Nephron progenitor cell (in vitro differentiated cells): ENCODE measurements at regions not wholly inside any gene's neighbourhood (a gene's known extent, or its start where the extent isn't known, plus 50 kb on each side); places are given as distances from the start of the nearest gene placed in this dataset.
A peak's percentile ranks its signal among the peaks of the same experiment; 100 is the strongest.
"Not testable (repeated sequence)": the region's sequence is repeated elsewhere in the genome, so short reads cannot be mapped to it uniquely, and the experiment has no call there.

Source experiments
- DNase-seq: peaks from one replicate; pipeline ENCODE4 v3.0.0; 2021
- H3K27ac Mint-ChIP-seq: 2 replicates; pipeline ENCODE4 v1.8.0; 2021; ENCODE audit warnings: mild to moderate bottlenecking, moderate library complexity, mixed read lengths
- H3K27me3 Mint-ChIP-seq: 2 replicates; pipeline ENCODE4 v1.8.0; 2021; ENCODE audit warnings: mild to moderate bottlenecking, low read depth, mixed read lengths; ENCODE audit not compliant: poor library complexity
- H3K36me3 Mint-ChIP-seq: 2 replicates; pipeline ENCODE4 v1.8.0; 2021; ENCODE audit warnings: low read depth, mixed read lengths
- H3K4me1 Mint-ChIP-seq: 2 replicates; pipeline ENCODE4 v1.8.0; 2021; ENCODE audit warnings: mixed read lengths
- H3K4me3 Mint-ChIP-seq: 2 replicates; pipeline ENCODE4 v1.8.0; 2021; ENCODE audit warnings: mild to moderate bottlenecking, moderate library complexity, mixed read lengths
- H3K9me3 Mint-ChIP-seq: 2 replicates; pipeline ENCODE4 v1.8.0; 2021; ENCODE audit warnings: mild to moderate bottlenecking, moderate library complexity, mixed read lengths
- TF ChIP-seq, protein P1 (sequence below): fragments of 200-600 bp; sonication (generic); IDR thresholded peaks from 2 replicates; pipeline ENCODE4 v1.5.0; 2021; ENCODE audit warnings: antibody characterized with exemption

DNA sequence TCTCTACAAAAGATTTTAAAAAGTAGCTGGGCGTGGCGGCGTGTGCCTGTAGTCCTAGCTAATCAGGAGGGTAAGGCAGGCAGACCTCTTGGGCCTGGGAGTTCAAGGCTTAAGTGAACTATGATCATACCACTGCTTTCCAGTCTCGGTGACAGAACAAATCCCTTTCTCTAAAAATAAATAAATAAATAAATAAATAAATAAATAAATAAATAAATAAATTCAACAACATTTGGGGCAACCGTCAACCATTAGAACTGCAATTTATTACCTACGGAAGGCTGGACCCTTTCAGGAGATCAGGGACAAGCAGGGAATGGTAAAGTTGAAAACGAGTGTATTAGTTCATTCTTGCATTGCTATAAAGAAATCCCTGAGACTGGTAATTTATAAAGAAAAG lies 136.2 kb upstream of the USP9X start:
- DNase-seq, result no peak
- Mint-ChIP-seq H3K9me3 (peaks cover 51% of the 10 kb centered on the region), H3K27me3 (peaks cover 10% of the 10 kb centered on the region), H3K27ac (no peak overlapping the region), H3K4me3 (no peak overlapping the region), H3K36me3 (no peaks in the 10 kb centered on the region), H3K4me1 (peaks cover 10% of the 10 kb centered on the region)
- TF ChIP-seq, protein P1, sequence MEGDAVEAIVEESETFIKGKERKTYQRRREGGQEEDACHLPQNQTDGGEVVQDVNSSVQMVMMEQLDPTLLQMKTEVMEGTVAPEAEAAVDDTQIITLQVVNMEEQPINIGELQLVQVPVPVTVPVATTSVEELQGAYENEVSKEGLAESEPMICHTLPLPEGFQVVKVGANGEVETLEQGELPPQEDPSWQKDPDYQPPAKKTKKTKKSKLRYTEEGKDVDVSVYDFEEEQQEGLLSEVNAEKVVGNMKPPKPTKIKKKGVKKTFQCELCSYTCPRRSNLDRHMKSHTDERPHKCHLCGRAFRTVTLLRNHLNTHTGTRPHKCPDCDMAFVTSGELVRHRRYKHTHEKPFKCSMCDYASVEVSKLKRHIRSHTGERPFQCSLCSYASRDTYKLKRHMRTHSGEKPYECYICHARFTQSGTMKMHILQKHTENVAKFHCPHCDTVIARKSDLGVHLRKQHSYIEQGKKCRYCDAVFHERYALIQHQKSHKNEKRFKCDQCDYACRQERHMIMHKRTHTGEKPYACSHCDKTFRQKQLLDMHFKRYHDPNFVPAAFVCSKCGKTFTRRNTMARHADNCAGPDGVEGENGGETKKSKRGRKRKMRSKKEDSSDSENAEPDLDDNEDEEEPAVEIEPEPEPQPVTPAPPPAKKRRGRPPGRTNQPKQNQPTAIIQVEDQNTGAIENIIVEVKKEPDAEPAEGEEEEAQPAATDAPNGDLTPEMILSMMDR, result no peak

DNA sequence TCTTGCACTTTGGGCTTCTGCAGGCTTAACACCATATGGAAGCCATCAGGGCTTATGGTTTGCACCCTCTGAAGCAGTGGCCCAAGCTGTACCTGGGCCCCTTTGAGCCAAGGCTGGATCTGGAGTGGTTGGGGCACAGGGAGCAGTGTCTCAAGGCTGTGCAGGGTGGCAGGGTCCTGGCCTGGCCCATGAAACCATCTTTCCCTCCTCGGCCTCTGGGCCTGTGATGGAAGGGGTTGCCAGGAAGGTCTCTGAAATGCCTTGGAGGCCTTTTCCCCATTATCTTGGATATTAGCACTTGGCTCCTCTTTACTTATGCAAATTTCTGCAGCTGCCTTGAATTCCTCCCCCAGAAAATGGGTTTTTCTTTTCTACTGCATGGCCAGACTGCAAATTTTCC lies 134.7 kb upstream of the USP9X start:
- H3K36me3 Mint-ChIP-seq, result no peaks in the 10 kb centered on the region
- H3K4me1 Mint-ChIP-seq, result peaks cover under 1% of the 10 kb centered on the region
- H3K4me3 Mint-ChIP-seq, result no peak overlapping the region
- TF ChIP-seq, protein P1, result no peak
- no peak overlapping the region for H3K27ac Mint-ChIP-seq
- peaks cover 47% of the 10 kb centered on the region for H3K9me3 Mint-ChIP-seq
- no peak for DNase-seq
- H3K27me3 Mint-ChIP-seq, result peaks cover 10% of the 10 kb centered on the region

DNA sequence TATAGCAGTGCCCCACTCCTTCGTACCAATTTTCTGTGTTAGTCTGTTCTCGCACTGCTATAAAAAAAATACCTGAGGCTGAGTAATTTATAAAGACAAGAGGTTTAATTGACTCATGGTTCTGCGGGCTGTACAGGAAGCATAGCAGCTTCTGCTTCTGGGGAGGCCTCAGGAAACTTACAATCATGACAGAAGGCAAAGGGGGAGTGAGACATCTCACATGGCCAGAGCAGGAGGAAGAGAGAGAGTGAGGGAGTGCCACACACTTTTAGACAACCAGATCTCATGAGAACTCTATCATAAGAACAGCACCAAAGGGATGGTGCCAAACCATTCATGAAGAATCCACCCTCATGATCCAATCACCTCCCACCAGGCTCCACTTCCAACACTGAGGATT lies 133.8 kb upstream of the USP9X start:
- H3K27ac Mint-ChIP-seq, H3K27me3 Mint-ChIP-seq, H3K4me3 Mint-ChIP-seq, H3K36me3 Mint-ChIP-seq, H3K4me1 Mint-ChIP-seq, DNase-seq: not testable (repeated sequence)
- H3K9me3 Mint-ChIP-seq, result peaks cover 49% of the 10 kb centered on the region

DNA sequence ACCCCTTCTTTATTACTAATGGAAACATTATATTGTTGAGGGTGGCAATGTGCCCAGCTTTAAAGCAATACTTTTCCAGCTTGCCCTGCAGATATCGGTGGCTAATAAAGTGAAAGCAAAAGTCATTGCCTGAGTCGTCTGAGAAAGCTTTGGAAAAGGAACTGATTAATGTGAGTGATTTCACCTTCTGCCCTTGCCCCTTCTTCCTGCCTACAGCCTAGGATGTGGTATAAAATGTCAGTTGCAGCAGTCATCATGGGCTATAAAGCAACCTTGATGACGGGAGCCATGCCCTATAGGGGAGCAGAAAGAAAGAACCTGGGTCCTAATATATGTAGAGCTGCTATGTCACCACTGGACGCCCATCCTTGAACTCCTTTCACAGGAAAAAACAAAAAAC lies 132.4 kb upstream of the USP9X start:
- H3K27me3 Mint-ChIP-seq, result peaks cover 6% of the 10 kb centered on the region
- no peak overlapping the region for H3K4me3 Mint-ChIP-seq
- TF ChIP-seq, protein P1, result no peak
- H3K36me3 Mint-ChIP-seq, result no peaks in the 10 kb centered on the region
- DNase-seq, result no peak
- H3K4me1 Mint-ChIP-seq, result no peaks in the 10 kb centered on the region
- H3K9me3 Mint-ChIP-seq, result peaks cover 54% of the 10 kb centered on the region
- H3K27ac Mint-ChIP-seq, result no peak overlapping the region

DNA sequence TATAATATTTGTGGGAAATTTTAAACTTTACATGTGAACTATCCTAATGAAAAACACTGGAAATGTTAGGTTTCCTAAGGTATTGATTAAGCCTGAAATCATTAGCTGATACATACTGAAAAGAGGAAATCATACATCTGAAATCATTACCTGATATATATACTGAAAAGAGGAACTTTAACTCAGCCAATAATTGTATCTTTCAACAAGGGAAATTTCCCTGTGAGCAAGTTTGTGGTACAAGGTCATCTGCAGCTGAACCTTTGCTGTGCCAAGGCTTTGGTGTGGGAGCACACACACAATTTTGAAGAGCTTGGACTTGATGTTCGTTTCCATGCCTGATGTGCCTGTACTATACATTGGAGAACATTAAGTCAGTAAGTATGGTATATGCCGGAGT lies 131.9 kb upstream of the USP9X start:
- DNase-seq, result no peak
- no peak overlapping the region for H3K27ac Mint-ChIP-seq
- H3K9me3 Mint-ChIP-seq, result peaks cover 51% of the 10 kb centered on the region
- no peaks in the 10 kb centered on the region for H3K36me3 Mint-ChIP-seq
- H3K4me1 Mint-ChIP-seq, result no peaks in the 10 kb centered on the region
- H3K27me3 Mint-ChIP-seq, result peaks cover 6% of the 10 kb centered on the region
- H3K4me3 Mint-ChIP-seq, result no peak overlapping the region
- TF ChIP-seq, protein P1, result no peak

DNA sequence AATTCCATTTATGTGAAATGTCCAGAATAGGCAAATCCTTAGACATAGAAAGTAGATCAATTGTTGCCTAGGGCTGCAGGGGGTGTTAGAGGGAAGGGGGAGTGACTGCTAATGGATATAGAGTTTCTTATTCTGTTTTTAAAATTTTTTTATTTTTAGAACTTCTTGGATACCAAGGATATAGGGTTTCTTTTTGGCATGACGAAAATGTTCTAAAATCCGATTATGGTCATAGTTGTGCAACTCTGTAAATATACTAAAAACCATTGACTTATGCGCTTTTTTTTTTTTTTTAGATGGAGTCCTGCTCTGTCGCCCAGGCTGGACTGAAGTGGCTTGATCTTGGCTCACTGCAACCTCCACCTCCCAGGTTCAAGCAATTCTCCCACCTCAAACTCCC lies 125.2 kb upstream of the USP9X start:
- peaks cover 7% of the 10 kb centered on the region for H3K4me1 Mint-ChIP-seq
- DNase-seq, result no peak
- H3K9me3 Mint-ChIP-seq, result peaks cover 45% of the 10 kb centered on the region
- TF ChIP-seq, protein P1, result no peak
- H3K36me3 Mint-ChIP-seq, result no peaks in the 10 kb centered on the region
- H3K27me3 Mint-ChIP-seq, result peaks cover 6% of the 10 kb centered on the region
- H3K4me3 Mint-ChIP-seq, result no peak overlapping the region
- peak overlapping the region; percentile 60 for H3K27ac Mint-ChIP-seq
